WTC11 (cell line): ENCODE measurements at regions not wholly inside any gene's neighbourhood (a gene's known extent, or its start where the extent isn't known, plus 50 kb on each side); places are given as distances from the start of the nearest gene placed in this dataset.

Experiments
- ATAC-seq: fragments of 200-7000 bp; cut with Tn5 transposase; 2 replicates; pipeline ENCODE4 v1.10.0; 2021; ENCODE audit warnings: mild to moderate bottlenecking, moderate library complexity
- CTCF ChIA-PET: fragments of 300-600 bp; sonication (Branson Sonifier 250); formaldehyde crosslinking; loops from one replicate; lab custom pipeline; 2021; ENCODE audit warnings: antibody characterized with exemption; lab: Charles Lee
- POLR2A ChIA-PET: fragments of 350-600 bp; sonication (Branson Sonifier 250); formaldehyde crosslinking; loops from one replicate; lab custom pipeline; 2021; ENCODE audit warnings: antibody characterized with exemption; lab: Charles Lee
- DNase-seq: peaks from one replicate; pipeline ENCODE4 v3.0.0; 2021; ENCODE audit warnings: low spot score
- H3K27ac Mint-ChIP-seq: 2 replicates; pipeline ENCODE4 v1.8.0; 2021; ENCODE audit warnings: mixed read lengths
- H3K27me3 Mint-ChIP-seq: 2 replicates; pipeline ENCODE4 v1.8.0; 2021; ENCODE audit warnings: low read depth, mild to moderate bottlenecking, moderate library complexity, mixed read lengths
- H3K36me3 Mint-ChIP-seq: 2 replicates; pipeline ENCODE4 v1.8.0; 2021; ENCODE audit warnings: mixed read lengths
- H3K4me1 Mint-ChIP-seq: 2 replicates; pipeline ENCODE4 v1.8.0; 2022; ENCODE audit warnings: mixed read lengths
- H3K4me3 Mint-ChIP-seq: 2 replicates; pipeline ENCODE4 v1.8.0; 2021; ENCODE audit warnings: mild to moderate bottlenecking, moderate library complexity, mixed read lengths
- H3K9me3 Mint-ChIP-seq: 2 replicates; pipeline ENCODE4 v1.8.0; 2021; ENCODE audit warnings: mixed read lengths
- AR ChIP-seq: fragments of 250-450 bp; sonication (Bioruptor Pico); IDR thresholded peaks from 2 replicates; pipeline ENCODE4 v1.9.0; 2021; ENCODE audit warnings: mild to moderate bottlenecking
- ATF1 ChIP-seq: sonication (generic); formaldehyde crosslinking; IDR thresholded peaks from 2 replicates; pipeline ENCODE4 v1.8.1; 2023; ENCODE audit warnings: mild to moderate bottlenecking, moderate library complexity, missing genetic modification reagents
- ATF3 ChIP-seq: sonication (generic); formaldehyde crosslinking; conservative IDR thresholded peaks from 2 replicates; pipeline ENCODE4 v1.8.1; 2022; ENCODE audit warnings: mild to moderate bottlenecking, missing genetic modification reagents
- ELF4 ChIP-seq: sonication (generic); formaldehyde crosslinking; IDR thresholded peaks from 2 replicates; pipeline ENCODE4 v1.8.1; 2022; ENCODE audit warnings: low read depth, mild to moderate bottlenecking, moderate library complexity, missing genetic modification reagents
- ERG ChIP-seq: fragments of 250-450 bp; sonication (Bioruptor Pico); IDR thresholded peaks from 2 replicates; pipeline ENCODE4 v1.8.0; 2021; ENCODE audit warnings: mild to moderate bottlenecking
- FOXP1 ChIP-seq: sonication (generic); formaldehyde crosslinking; IDR thresholded peaks from 2 replicates; pipeline ENCODE4 v1.8.0; 2022; ENCODE audit warnings: missing genetic modification reagents, mild to moderate bottlenecking, moderate library complexity, borderline replicate concordance
- GRHL2 ChIP-seq: fragments of 250-450 bp; sonication (Bioruptor Pico); IDR thresholded peaks from 2 replicates; pipeline ENCODE4 v1.8.0; 2022; ENCODE audit warnings: mild to moderate bottlenecking, moderate library complexity; ENCODE audit not compliant: insufficient replicate concordance, severe bottlenecking
- IRF1 ChIP-seq: sonication (generic); formaldehyde crosslinking; IDR thresholded peaks from 2 replicates; pipeline ENCODE4 v1.8.0; 2023; ENCODE audit warnings: missing genetic modification reagents
- JAZF1 ChIP-seq: fragments of 250-450 bp; sonication (Bioruptor Pico); IDR thresholded peaks from 2 replicates; pipeline ENCODE4 v1.9.0; 2021; ENCODE audit warnings: moderate library complexity, mild to moderate bottlenecking, inconsistent platforms
- JUN ChIP-seq: sonication (generic); formaldehyde crosslinking; IDR thresholded peaks from 2 replicates; pipeline ENCODE4 v1.8.0; 2023; ENCODE audit warnings: mild to moderate bottlenecking, missing genetic modification reagents
- MYBL2 ChIP-seq: sonication (generic); formaldehyde crosslinking; IDR thresholded peaks from 2 replicates; pipeline ENCODE4 v1.8.1; 2023; ENCODE audit warnings: mild to moderate bottlenecking, moderate library complexity, missing genetic modification reagents
- NFATC4 ChIP-seq: fragments of 250-450 bp; sonication (Bioruptor Pico); IDR thresholded peaks from 2 replicates; pipeline ENCODE4 v1.9.0; 2021; ENCODE audit warnings: mild to moderate bottlenecking
- NFYB ChIP-seq: sonication (generic); formaldehyde crosslinking; conservative IDR thresholded peaks from 2 replicates; pipeline ENCODE4 v1.8.0; 2022; ENCODE audit warnings: low read depth, missing genetic modification reagents
- NR2C2 ChIP-seq: sonication (generic); formaldehyde crosslinking; IDR thresholded peaks from 2 replicates; pipeline ENCODE4 v1.8.0; 2022; ENCODE audit warnings: mild to moderate bottlenecking, missing genetic modification reagents
- RELA ChIP-seq: sonication (generic); formaldehyde crosslinking; IDR thresholded peaks from 2 replicates; pipeline ENCODE4 v1.8.1; 2022; ENCODE audit warnings: missing genetic modification reagents, mild to moderate bottlenecking, borderline replicate concordance
- SMAD4 ChIP-seq: sonication (generic); formaldehyde crosslinking; IDR thresholded peaks from 2 replicates; pipeline ENCODE4 v1.8.0; 2022; ENCODE audit warnings: mild to moderate bottlenecking, missing genetic modification reagents
- TCF7 ChIP-seq: sonication (generic); formaldehyde crosslinking; IDR thresholded peaks from 2 replicates; pipeline ENCODE4 v1.8.0; 2022; ENCODE audit warnings: mild to moderate bottlenecking, low read depth, missing genetic modification reagents, moderate library complexity
- TEAD4 ChIP-seq: sonication (generic); formaldehyde crosslinking; IDR thresholded peaks from 2 replicates; pipeline ENCODE4 v1.8.0; 2022; ENCODE audit warnings: mild to moderate bottlenecking, missing genetic modification reagents
- ZNF416 ChIP-seq: fragments of 250-450 bp; sonication (Bioruptor Pico); IDR thresholded peaks from 2 replicates; pipeline ENCODE4 v1.9.0; 2021; ENCODE audit warnings: mild to moderate bottlenecking, inconsistent platforms
- ZNF423 ChIP-seq: fragments of 250-450 bp; sonication (Bioruptor Pico); IDR thresholded peaks from 2 replicates; pipeline ENCODE4 v2.1.2; 2022; ENCODE audit warnings: mild to moderate bottlenecking, moderate library complexity
- ZNF671 ChIP-seq: fragments of 250-450 bp; sonication (Bioruptor Pico); IDR thresholded peaks from 2 replicates; pipeline ENCODE4 v1.8.0; 2021; ENCODE audit warnings: mild to moderate bottlenecking
- TF ChIP-seq, protein P1 (sequence below): fragments of 200-600 bp; IDR thresholded peaks from 2 replicates; pipeline ENCODE4 v1.8.0; 2022; ENCODE audit warnings: antibody characterized with exemption
- TF ChIP-seq, protein P2 (sequence below): sonication (generic); formaldehyde crosslinking; IDR thresholded peaks from 2 replicates; pipeline ENCODE4 v1.8.1; 2022; ENCODE audit warnings: low read depth, mild to moderate bottlenecking, moderate library complexity, missing genetic modification reagents, borderline replicate concordance

DNA sequence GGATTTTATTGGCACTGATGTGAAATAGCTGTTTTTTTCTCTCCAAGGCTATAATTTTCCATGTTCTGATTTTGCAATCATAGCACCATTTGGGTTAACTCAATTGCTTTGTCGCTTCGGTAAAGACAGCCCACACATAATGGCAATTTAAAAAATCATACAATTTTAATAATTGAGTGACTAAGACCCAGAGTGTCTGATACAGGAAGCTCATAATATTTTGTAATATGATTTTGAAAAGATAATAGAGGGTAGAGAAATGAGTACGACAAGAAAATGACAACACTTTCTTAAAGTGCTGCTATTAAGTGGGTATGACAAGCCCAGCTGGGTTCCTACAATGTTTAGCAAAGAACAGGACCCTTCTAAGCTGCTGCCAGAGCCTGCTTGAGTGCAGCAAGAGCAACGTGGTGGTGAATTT is 439.1 kb downstream of the METTL15 start:
- H3K4me1 Mint-ChIP-seq = no peaks in the 10 kb centered on the region
- no peak overlapping the region for H3K4me3 Mint-ChIP-seq
- no peak for DNase-seq
- H3K9me3 Mint-ChIP-seq = no peaks in the 10 kb centered on the region
- no peak for TF ChIP-seq NFYB (CRISPR knock-in tag)
- ChIA-PET POLR2A (no interaction called here), CTCF (interaction anchor here (0.6 to 2.0 kb wide), 3 partner anchors 18 to 612 kb away, joined by 5 to 6 read pairs (median 6); no protein-coding TSS in a partner anchor)
- no peak for ATAC-seq
- no peak overlapping the region for H3K27ac Mint-ChIP-seq
- H3K27me3 Mint-ChIP-seq = peaks cover 57% of the 10 kb centered on the region
- no peaks in the 10 kb centered on the region for H3K36me3 Mint-ChIP-seq

- TF ChIP-seq ATF3 (no peak), ERG (CRISPR knock-in tag) (no peak), GRHL2 (no peak), JUN (no peak), IRF1 (no peak), TCF7 (CRISPR knock-in tag) (no peak), JAZF1 (CRISPR knock-in tag) (no peak), MYBL2 (CRISPR knock-in tag) (no peak), ZNF416 (no peak), AR (CRISPR knock-in tag) (no peak), NR2C2 (no peak), NFYB (CRISPR knock-in tag) (no peak), ELF4 (CRISPR knock-in tag) (no peak), SMAD4 (CRISPR knock-in tag) (no peak)
- TF ChIP-seq, protein P1, sequence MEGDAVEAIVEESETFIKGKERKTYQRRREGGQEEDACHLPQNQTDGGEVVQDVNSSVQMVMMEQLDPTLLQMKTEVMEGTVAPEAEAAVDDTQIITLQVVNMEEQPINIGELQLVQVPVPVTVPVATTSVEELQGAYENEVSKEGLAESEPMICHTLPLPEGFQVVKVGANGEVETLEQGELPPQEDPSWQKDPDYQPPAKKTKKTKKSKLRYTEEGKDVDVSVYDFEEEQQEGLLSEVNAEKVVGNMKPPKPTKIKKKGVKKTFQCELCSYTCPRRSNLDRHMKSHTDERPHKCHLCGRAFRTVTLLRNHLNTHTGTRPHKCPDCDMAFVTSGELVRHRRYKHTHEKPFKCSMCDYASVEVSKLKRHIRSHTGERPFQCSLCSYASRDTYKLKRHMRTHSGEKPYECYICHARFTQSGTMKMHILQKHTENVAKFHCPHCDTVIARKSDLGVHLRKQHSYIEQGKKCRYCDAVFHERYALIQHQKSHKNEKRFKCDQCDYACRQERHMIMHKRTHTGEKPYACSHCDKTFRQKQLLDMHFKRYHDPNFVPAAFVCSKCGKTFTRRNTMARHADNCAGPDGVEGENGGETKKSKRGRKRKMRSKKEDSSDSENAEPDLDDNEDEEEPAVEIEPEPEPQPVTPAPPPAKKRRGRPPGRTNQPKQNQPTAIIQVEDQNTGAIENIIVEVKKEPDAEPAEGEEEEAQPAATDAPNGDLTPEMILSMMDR = no peak
These were observed 437.3 kb downstream of the METTL15 start for GRCh38 chr11:28545536-28545935.

DNA sequence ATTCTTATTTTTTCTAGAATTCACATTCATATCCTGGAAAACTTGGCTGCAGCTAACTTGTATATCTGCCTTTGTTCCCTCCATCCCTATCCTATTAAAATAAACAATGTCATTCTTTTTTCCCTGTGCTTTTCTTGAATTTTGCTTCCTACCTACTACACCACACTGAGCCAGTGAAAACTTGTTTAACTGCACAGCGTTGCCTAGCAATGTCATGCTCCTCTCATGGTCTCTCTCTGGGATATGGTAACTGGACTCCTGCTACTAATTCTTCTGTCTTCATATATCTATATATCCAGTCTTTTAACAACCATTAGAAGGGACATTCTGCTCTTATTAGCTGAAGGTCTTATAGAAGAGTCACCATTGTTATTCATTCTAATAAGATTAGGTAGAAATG is 434.4 kb downstream of the METTL15 start:
- POLR2A ChIA-PET = no interaction called here
- ATAC-seq = no peak
- TF ChIP-seq ELF4 (CRISPR knock-in tag) (no peak), TEAD4 (CRISPR knock-in tag) (no peak), FOXP1 (no peak), ATF1 (CRISPR knock-in tag) (no peak), NFATC4 (CRISPR knock-in tag) (no peak), ATF3 (no peak), ZNF671 (CRISPR knock-in tag) (no peak), ZNF423 (CRISPR knock-in tag) (no peak), RELA (CRISPR knock-in tag) (no peak)
- TF ChIP-seq, protein P2, sequence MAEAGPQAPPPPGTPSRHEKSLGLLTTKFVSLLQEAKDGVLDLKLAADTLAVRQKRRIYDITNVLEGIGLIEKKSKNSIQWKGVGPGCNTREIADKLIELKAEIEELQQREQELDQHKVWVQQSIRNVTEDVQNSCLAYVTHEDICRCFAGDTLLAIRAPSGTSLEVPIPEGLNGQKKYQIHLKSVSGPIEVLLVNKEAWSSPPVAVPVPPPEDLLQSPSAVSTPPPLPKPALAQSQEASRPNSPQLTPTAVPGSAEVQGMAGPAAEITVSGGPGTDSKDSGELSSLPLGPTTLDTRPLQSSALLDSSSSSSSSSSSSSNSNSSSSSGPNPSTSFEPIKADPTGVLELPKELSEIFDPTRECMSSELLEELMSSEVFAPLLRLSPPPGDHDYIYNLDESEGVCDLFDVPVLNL (CRISPR knock-in tag) = no peak
- TF ChIP-seq, protein P1 = no peak

More at GRCh38 chr11:28545536-28545935, 437.3 kb downstream of the METTL15 start:
- Mint-ChIP-seq H3K27me3 (peaks cover 45% of the 10 kb centered on the region), H3K27ac (no peak overlapping the region), H3K36me3 (no peaks in the 10 kb centered on the region), H3K9me3 (no peaks in the 10 kb centered on the region), H3K4me1 (no peaks in the 10 kb centered on the region), H3K4me3 (no peak overlapping the region)
- no peak for DNase-seq
- POLR2A ChIA-PET = no interaction called here
- CTCF ChIA-PET = no interaction called here
- no peak for ATAC-seq

More for the DNA sequence above, 434.4 kb downstream of the METTL15 start:
- Mint-ChIP-seq H3K36me3 (no peaks in the 10 kb centered on the region), H3K4me3 (no peak overlapping the region), H3K4me1 (no peaks in the 10 kb centered on the region), H3K27me3 (peaks cover 17% of the 10 kb centered on the region), H3K27ac (no peak overlapping the region), H3K9me3 (no peaks in the 10 kb centered on the region)
- CTCF ChIA-PET = no interaction called here
- no peak for DNase-seq
